Amygdala (tissue), 56 donors: ENCODE measurements at regions not wholly inside any gene's neighbourhood (a gene's known extent, or its start where the extent isn't known, plus 50 kb on each side); places are given as distances from the start of the nearest gene placed in this dataset.
A peak's percentile ranks its signal among the peaks of the same experiment; 100 is the strongest.

ENCODE experiments used
- DNase-seq, 56 donors: peaks; one replicate each; lab custom pipeline; 2025; lab: John Stamatoyannopoulos, UW

- DNase-seq = peak in 43 of 56 donors; percentile 1 to 84 (median 30)
Observed at GRCh38 chr1:36650200-36651065, 167.7 kb upstream of the CSF3R start.

- DNase-seq = no peak
Observed at GRCh38 chr1:36645867-36646266, 163.2 kb upstream of the CSF3R start.

GRCh38 chr1:36644556-36644955 is 161.8 kb upstream of the CSF3R start:
- DNase-seq = no peak

GRCh38 chr1:36643371-36644270 is 160.9 kb upstream of the CSF3R start:
- DNase-seq = no peak

GRCh38 chr1:36642802-36643201 is 160.1 kb upstream of the CSF3R start:
- no peak for DNase-seq

GRCh38 chr1:36641776-36642175 is 159.1 kb upstream of the CSF3R start:
- DNase-seq = no peak

- no peak for DNase-seq
Observed at GRCh38 chr1:36639461-36639860, 156.7 kb upstream of the CSF3R start.

- no peak for DNase-seq
Observed at GRCh38 chr1:36638268-36638667, 155.6 kb upstream of the CSF3R start.

GRCh38 chr1:36636206-36636605 is 153.5 kb upstream of the CSF3R start:
- DNase-seq = no peak

- no peak for DNase-seq
Observed at GRCh38 chr1:36635284-36635683, 152.6 kb upstream of the CSF3R start.

- DNase-seq = no peak
Observed at GRCh38 chr1:36628804-36629203, 146.1 kb upstream of the CSF3R start.

GRCh38 chr1:36626435-36626834 is 143.7 kb upstream of the CSF3R start:
- no peak for DNase-seq

- no peak for DNase-seq
Observed at GRCh38 chr1:36625935-36626310, 143.2 kb upstream of the CSF3R start.

GRCh38 chr1:36625253-36625934 is 142.7 kb upstream of the CSF3R start:
- no peak for DNase-seq

GRCh38 chr1:36624466-36624865 is 141.8 kb upstream of the CSF3R start:
- DNase-seq = no peak

- DNase-seq = no peak
Observed at GRCh38 chr1:36622741-36623648, 140.3 kb upstream of the CSF3R start.

- DNase-seq = no peak
Observed at GRCh38 chr1:36621531-36621930, 138.8 kb upstream of the CSF3R start.

GRCh38 chr1:36620142-36620541 is 137.4 kb upstream of the CSF3R start:
- no peak for DNase-seq

- no peak for DNase-seq
Observed at GRCh38 chr1:36614991-36615390, 132.3 kb upstream of the CSF3R start.

GRCh38 chr1:36614571-36614970 is 131.9 kb upstream of the CSF3R start:
- no peak for DNase-seq
